NCI-H345 (cell line): ENCODE measurements at regions not wholly inside any gene's neighbourhood (a gene's known extent, or its start where the extent isn't known, plus 50 kb on each side); places are given as distances from the start of the nearest gene placed in this dataset.

ENCODE experiments used
- DNase-seq: peaks from one replicate; lab custom pipeline; 2025; lab: John Stamatoyannopoulos, UW

DNA sequence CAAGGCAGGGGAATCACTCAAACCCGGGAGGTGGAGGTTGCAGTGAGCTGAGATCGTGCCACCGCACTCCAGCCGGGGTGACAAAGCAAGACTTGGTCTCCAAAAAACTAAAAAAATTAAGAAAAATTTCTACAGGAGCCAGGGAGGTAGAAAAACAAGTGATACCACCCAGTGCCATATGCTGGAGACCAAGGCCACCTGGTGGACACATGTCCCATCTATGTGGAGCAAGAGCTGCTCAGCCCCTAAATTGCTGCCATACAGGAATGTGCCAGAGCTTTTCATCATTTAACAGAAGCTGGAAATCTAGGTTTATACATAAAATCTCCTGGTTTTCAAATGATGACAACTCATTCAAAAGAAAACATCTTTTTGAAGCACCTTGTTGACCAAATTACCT lies 61.4 kb upstream of the ELK3 start:
- DNase-seq, result no peak

DNA sequence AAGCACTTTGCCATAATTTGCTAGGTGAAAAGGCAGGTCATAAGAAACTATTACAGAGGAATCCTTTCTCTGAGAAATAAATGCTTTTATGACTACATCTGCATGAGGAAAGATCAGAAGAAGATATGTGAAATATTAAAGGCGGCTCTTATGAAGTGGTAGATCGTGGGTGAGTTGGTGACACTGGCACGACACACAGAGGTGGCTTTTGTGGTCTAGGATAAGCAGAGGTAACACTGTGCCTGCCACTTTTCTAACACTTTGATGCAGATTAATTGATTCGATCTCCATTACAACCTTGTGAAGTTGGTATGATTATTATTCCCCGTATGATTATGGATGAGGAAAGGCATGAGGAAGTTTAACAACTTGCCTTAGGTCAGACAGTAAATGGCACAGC lies 60.0 kb upstream of the ELK3 start:
- no peak for DNase-seq

- no peak for DNase-seq
These were observed 58.0 kb upstream of the ELK3 start for GRCh38 chr12:96136161-96136560.

GRCh38 chr12:96136725-96137378 lies 57.3 kb upstream of the ELK3 start:
- DNase-seq, result no peak

GRCh38 chr12:96140174-96140573 lies 54.0 kb upstream of the ELK3 start:
- no peak for DNase-seq

GRCh38 chr12:96141216-96141912 lies 52.8 kb upstream of the ELK3 start:
- DNase-seq, result no peak

DNA sequence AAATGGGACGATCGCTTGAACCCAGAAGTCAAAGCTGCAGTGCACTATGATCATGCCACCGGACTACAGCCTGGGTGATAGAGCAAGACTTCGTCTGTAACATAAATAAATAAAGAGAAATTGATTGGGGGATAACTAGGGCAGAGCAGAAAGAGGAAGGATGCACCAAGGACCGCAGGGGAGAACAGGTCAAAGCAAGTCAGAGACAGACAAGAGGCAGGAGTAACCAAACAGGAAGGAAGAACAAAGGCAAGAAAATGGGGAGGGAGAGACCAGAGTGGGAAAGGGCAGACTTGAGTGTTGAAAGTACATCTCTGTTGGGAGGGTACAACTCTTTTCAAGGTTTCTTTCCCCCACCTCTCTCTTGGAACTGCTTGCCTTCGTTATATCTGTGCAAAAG lies 50.8 kb upstream of the ELK3 start:
- DNase-seq, result no peak

GRCh38 chr12:96143827-96144565 lies 50.2 kb upstream of the ELK3 start:
- DNase-seq, result no peak
